ENCODE measurements at regions not wholly inside any gene's neighbourhood (a gene's known extent, or its start where the extent isn't known, plus 50 kb on each side); places are given as distances from the start of the nearest gene placed in this dataset.
A peak's percentile ranks its signal among the peaks of the same experiment; 100 is the strongest.
"Not testable (repeated sequence)": the region's sequence is repeated elsewhere in the genome, so short reads cannot be mapped to it uniquely, and the experiment has no call there.

GRCh38 chr7:155377838-155378579 lies 79.9 kb upstream of the EN2 start:
- DNase-seq, result no peak

DNA sequence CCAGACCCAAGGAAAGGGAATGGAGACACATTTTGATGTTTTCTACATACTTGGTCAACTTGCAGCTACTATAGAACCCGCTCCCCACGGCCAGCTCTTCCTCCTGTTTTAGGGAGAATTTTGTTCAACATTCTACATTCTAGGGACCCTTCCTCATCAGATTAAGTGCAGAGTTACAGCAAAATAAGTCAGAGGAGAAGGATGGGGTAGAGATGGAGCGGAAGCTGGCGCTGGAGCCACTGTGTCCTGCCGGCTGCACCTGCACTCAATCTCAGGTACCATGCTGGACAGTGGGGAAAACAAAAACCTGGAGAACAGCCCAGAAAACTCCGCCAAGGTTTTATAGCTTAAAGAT lies 79.4 kb upstream of the EN2 start:
- DNase-seq, result no peak

- no peak for DNase-seq
These were observed 78.7 kb upstream of the EN2 start for GRCh38 chr7:155378959-155379871.

GRCh38 chr7:155380221-155380861 lies 77.6 kb upstream of the EN2 start:
- DNase-seq, result peak; percentile 73

DNA sequence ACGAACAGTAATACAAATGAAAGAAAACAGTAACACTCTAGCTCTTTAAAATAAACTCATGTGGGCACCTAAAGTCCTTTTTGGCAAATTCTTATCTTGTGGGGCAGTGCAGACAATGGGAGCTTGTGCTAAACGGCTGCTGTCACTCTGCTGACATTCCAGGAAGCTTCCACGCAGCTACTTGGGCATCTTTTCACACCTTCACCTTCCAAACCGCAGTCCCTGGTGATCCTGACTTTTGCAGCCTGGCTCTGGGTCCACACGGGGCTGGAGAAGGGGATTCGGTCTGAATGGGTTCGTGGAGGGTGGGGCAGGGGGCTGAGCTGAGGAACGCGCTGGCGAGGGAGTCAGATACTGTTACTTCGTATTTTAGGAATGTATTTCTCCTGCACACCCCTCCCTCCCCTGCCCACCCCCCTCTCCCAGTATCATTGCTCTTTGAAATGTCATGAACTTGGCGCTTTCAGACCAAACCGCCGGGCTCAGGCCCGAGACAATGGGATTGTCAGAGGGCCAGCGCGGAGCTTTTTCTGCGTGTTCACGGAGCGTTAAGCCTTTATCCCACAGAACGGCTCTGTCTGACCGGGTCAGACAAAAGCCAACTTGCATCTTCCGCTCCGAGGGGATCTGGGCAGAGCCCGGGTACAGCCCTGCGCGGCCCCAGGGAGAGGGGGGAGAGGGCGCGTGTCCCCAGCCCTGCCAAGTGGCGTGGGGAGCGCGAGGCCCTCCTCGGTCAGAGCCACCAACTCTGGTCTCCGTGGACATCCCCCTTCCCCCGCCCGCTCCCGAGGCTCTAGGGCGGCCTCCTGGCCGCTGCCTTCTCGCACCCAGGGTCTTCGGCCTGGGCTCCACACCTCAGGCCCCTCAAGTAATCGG lies 76.7 kb upstream of the EN2 start:
- DNase-seq, result no peak

DNA sequence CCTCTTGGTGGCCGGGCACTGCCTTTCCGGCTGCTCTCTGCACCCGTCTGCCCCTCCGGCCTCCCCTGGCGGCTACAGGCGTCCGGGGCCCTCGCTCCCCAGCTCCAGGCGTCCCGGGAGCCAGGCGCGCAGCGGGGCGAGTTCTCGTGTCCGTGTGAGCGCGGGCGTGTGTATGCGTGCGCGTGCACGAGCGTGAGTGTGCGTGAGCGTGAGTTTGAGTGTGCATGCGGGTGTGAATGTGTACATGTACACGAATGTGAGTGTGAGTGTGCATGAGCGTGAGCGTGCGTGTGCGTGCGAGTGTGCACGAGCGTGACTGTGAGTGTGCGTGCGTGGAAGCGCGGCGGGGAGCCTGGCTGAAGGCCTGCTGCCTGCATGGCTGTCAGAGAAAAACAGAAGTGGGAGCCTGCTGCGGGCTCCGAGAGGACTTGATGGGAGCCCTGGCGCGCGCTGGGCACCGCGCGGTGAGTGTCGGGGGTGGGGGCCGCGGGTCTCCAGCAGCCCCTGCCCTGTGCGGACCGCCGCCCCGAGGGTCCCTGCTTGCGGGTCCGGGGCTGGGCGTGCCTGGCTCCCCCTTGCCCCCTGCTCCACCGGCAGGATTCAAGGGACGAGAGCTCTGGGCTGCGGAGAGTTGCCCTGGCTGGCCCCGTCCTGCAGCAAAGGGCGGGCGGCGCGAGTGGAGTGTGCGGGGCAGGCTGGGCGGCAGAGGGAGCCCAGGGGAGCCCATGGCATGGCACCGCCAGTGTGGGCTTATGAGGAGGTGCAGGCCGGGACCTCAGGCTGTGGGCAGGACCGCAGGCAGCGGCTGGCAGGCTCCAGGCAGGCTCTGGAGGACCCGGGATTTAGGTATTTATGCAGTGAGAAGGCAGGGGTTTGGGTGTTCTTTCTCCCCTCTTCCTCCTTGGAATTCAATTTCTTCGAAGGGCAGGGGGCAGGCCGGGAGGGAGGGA lies 75.8 kb upstream of the EN2 start:
- no peak for DNase-seq

GRCh38 chr7:155382802-155383171 lies 75.1 kb upstream of the EN2 start:
- DNase-seq, result no peak

GRCh38 chr7:155383756-155384491 lies 74.0 kb upstream of the EN2 start:
- no peak for DNase-seq

DNA sequence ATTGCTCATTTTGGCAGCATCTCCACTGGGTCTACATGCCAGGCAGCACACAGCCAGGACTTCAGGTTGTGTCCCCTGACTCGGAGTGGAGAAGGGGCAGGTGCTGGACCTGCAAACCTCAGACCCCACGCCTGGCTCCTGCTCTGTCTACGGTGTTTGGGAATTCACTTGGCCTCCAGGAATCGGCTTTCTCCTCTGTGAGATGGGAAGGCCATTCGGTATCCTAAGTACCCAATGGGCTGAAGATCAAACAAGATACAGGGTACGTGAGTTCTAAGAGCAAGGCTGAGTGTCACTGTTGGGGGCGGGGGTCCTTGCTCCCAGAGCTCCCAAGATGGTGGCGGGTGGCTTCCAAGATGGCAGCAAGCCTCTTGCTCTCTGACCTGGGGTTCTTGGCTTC lies 73.2 kb upstream of the EN2 start:
- DNase-seq, result no peak

DNA sequence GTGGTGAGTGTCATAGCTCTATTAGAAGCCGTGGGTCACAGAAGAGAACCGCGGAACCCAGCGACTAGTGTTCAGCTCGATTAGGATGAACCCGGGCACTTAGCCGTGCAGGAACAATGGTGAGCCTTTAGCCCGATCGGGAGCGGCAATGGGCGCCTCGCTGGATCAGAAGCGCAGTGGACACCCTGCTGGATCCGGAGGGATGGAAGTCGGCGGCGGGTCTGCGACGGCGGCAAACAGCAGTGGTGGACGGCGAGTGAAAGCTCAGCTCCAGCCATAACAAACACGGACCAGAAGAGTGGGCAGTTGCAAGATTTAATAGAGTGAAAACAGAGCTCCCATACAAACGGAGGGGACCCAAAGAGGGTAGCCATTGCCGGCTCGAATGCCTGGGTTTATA lies 72.7 kb upstream of the EN2 start:
- DNase-seq, result not testable (repeated sequence)

DNA sequence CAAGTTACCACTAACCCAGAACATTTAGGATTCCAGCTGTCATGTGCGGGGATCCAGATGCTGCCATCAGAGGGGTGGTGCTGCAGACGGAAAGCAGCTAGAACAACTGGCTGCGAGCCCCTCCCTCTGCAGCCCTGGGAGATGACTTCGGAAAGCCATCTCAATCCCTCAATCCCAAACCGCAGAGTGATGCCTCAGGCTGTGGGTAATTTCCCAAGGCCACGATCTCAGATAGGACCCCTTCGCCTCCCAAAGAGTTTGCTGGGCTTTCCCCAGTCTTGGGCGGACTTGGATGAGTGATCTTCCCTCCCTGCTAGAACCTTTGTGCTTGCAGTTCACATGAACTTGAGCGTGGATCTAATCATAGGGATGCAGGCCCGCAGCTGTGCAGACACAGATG lies 71.3 kb upstream of the EN2 start:
- DNase-seq, result no peak

DNA sequence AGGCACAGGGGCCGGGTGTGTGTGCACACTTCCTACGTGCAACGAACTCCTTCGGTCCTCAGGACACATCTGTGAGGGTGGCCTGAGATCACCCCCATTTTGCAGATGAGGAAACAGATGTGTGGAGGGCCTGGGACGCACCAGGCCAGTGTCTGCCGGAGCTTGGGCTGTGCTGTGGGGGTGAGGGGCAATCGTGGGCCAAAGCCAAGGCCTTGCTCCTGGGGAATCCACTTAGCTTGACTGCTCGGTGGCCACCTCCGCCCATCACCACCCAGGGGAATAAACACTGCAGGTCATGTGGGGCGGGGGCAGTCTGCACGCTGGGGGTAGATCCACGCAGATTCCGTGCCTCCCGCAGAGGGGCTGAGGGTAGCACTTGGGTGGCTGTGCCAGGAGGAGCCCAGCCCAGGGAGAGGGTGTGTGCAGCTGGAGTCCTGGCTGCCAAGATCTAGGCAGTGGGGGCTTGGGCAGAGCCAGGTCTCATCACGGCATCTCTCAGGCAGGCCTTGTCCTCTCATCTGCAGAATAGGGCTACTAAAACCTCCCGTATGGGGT lies 70.8 kb upstream of the EN2 start:
- no peak for DNase-seq

DNA sequence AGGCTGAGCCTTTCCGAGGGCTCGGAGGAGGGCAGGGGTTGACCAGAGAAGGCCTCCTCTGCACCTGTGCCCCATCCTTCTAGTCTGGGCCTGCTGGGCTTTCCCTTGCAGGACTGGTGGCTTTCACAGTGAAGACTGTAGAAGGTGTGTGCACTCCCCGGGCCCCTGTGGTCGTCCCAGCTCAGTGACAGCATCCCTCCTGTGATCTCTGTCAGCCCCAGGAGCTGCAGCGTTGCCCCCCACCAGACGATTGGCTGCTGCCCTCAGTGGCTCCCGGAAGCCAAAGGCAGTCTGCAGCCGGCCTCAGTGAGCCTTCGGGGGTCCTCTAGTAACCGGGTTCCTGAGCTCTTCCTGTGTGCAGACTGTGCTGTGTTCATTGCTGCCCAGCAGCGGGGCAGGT lies 69.4 kb upstream of the EN2 start:
- DNase-seq, result no peak

- no peak for DNase-seq
These were observed 66.5 kb upstream of the EN2 start for GRCh38 chr7:155391414-155391813.

- DNase-seq, result no peak
These were observed 65.0 kb upstream of the EN2 start for GRCh38 chr7:155392726-155393570.

DNA sequence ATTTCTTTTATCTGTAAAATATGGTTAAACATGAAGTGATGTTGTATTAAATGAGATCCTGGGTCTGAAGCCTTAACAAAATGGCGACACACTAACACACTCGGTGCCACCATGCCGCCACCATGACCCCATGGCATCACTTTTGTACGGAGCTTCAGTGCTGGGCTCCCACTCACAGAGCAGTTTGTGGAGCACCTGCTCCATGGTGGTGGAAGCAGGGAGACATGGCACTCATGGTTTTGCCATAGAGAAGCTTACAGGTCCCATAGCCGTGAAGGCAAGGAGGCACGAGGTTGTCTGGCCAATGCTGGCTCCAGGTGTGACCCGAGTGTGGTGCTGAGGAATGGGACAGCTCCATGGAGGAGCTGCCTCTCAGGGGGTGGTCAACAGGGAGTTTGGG lies 63.5 kb upstream of the EN2 start:
- no peak for DNase-seq

DNA sequence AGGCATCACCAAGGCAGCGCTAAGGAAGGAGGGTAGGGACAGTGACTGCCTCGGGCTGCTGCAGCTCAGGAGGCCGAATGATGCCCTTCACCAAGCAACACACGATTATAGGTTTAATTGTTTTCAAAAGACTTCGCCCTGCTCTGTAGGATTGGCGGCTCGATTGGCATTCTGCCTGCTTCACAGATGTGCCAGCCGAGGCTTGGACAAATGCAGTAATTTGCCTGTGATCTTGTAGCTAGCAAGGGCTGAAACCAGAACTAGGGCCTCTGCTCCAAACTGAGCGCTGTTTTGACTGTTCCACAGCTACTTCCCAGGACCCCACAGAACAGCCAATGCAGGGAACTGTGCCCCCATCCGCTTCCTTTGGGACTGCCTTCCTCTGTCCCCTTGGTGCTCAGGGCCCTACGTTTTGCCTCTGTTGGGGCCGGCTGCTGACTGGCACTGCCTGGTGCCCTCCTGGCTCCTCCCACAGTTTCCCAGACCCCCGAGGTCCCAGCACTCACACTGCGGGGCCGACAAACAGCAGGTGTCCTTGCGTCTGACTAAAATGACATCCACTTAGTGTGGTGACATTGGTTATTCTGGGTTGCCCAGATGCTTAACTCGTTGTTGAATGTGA lies 62.6 kb upstream of the EN2 start:
- no peak for DNase-seq

GRCh38 chr7:155396661-155397060 lies 61.3 kb upstream of the EN2 start:
- no peak for DNase-seq

Data from stimulated activated CD4-positive, alpha-beta T cell treated with anti-CD3 and anti-CD28 coated beads, Interleukin-4, amount 100 ng/mL, for 1 hour (primary cell).